Transverse colon (tissue), 4 donors: ENCODE measurements at regions not wholly inside any gene's neighbourhood (a gene's known extent, or its start where the extent isn't known, plus 50 kb on each side); places are given as distances from the start of the nearest gene placed in this dataset.

Experiments
- DNase-seq: peaks from one replicate; pipeline ENCODE4 v3.0.0-alpha.2; 2019
- H3K27ac ChIP-seq, 4 donors: fragments of 200-600 bp; sonication (generic); 2 replicates each; pipeline ENCODE4 v1.5.1; 2016 to 2018; ENCODE audit warnings: inconsistent platforms in 4 of 4
- H3K27me3 ChIP-seq: fragments of 200-600 bp; sonication (generic); 2 replicates; pipeline ENCODE4 v1.5.1; 2017; ENCODE audit warnings: inconsistent platforms
- H3K36me3 ChIP-seq, 4 donors: fragments of 200-600 bp; sonication (generic); 2 replicates each; pipeline ENCODE4 v1.5.1; 2017 to 2019; ENCODE audit warnings: inconsistent platforms in 4 of 4
- H3K4me1 ChIP-seq, 4 donors: fragments of 200-600 bp; sonication (generic); 2 replicates each; pipeline ENCODE4 v1.5.1; 2017 to 2020; ENCODE audit warnings: inconsistent platforms in 4 of 4
- H3K4me3 ChIP-seq, 4 donors: fragments of 200-600 bp; sonication (generic); 1 replicate in 1 of 4; 2 replicates in 3 of 4; pipeline versions ENCODE4 v1.5.1 to v1.6.1; 2017 to 2019; ENCODE audit warnings: inconsistent platforms in 4 of 4
- H3K9me3 ChIP-seq, 2 donors: fragments of 200-600 bp; sonication (generic); 2 replicates each; pipeline ENCODE4 v1.5.1; 2017 to 2019; ENCODE audit warnings: inconsistent platforms in 2 of 2
- CTCF ChIP-seq, 5 experiments: fragments of 200-600 bp in 3 of 5; fragments of 450-650 bp in 2 of 5; sonication (generic) in 3 of 5; IDR thresholded peaks; 1 replicate in 2 of 5; 2 replicates in 3 of 5; pipeline ENCODE4 v1.5.1; 2016 to 2017; ENCODE audit warnings: antibody characterized with exemption in 5 of 5, inconsistent platforms in 3 of 5, mild to moderate bottlenecking in 2 of 5, moderate library complexity in 1 of 5
- EP300 ChIP-seq: sonication (generic); formaldehyde crosslinking; IDR thresholded peaks from one replicate; pipeline ENCODE4 v1.6.1; 2017; ENCODE audit warnings: antibody characterized with exemption, low read depth
- POLR2A ChIP-seq: fragments of 450-650 bp; IDR thresholded peaks from one replicate; pipeline ENCODE4 v1.6.1; 2016; ENCODE audit warnings: antibody characterized with exemption, mild to moderate bottlenecking, moderate library complexity
- POLR2AphosphoS5 ChIP-seq, 3 donors: sonication (generic); formaldehyde crosslinking; IDR thresholded peaks; one replicate each; pipeline ENCODE4 v1.6.1; 2016; ENCODE audit warnings: antibody characterized with exemption in 3 of 3
- WGBS, 2 donors: methylation state at CpG; one replicate each; pipeline ENCODE4 v1.1.5; 2018; ENCODE audit warnings: low coverage in 1 of 2; 5-methylcytosine and 5-hydroxymethylcytosine counted together
- in situ Hi-C, 4 donors: fragments of 200-750 bp; cut with MboI; loops; one replicate each; pipeline versions ENCODE4 v1.15.0 to v1.15.1; 2017; ENCODE audit warnings: low sequenced_read_pairs in 3 of 4, low pct_ligation_motif_present in 1 of 4, low pct_unique_long_range_greater_than_20kb in 1 of 4
- intact Hi-C: fragments of 100-400 bp; cut with DNase I; formaldehyde crosslinking; loops from one replicate; pipeline ENCODE4 v1.15.1; 2023; ENCODE audit warnings: low total_unique reads

- Histone ChIP-seq H3K4me3 (no peak overlapping the region), H3K27ac (no peak overlapping the region), H3K4me1 (no peaks in the 10 kb centered on the region), H3K27me3 (no peaks in the 10 kb centered on the region), H3K9me3 (peaks cover 0 to 2% of the 10 kb centered on the region in 2 donors), H3K36me3 (no peaks in the 10 kb centered on the region)
- intact Hi-C loops: no loop called here
- no peak for DNase-seq
- TF ChIP-seq POLR2AphosphoS5 (IDR thresholded peaks at IDR 0.05) (no peak), POLR2A (no peak), CTCF (IDR thresholded peaks at IDR 0.05) (no peak), EP300 (no peak)
- WGBS, 2 donors: 61 to 85% methylated on average over 2 of the region's 2 CpGs
- in situ Hi-C loops: no loop called here
These were observed 447.2 kb downstream of the KIF2B start for GRCh38 chr17:54269881-54270280.

- no peak for DNase-seq
- intact Hi-C loops (no loop called here), in situ Hi-C loops (no loop called here)
- TF ChIP-seq POLR2AphosphoS5 (IDR thresholded peaks at IDR 0.05) (no peak), POLR2A (no peak), CTCF (IDR thresholded peaks at IDR 0.05) (no peak), EP300 (no peak)
- no peak overlapping the region for H3K4me3 ChIP-seq
- WGBS, 2 donors: 63 to 92% methylated on average over 1 to 2 of the region's 2 CpGs
- no peaks in the 10 kb centered on the region for H3K36me3 ChIP-seq
- no peaks in the 10 kb centered on the region for H3K4me1 ChIP-seq
- peaks cover 0 to 3% of the 10 kb centered on the region in 2 donors for H3K9me3 ChIP-seq
- H3K27me3 ChIP-seq: no peaks in the 10 kb centered on the region
- H3K27ac ChIP-seq: no peak overlapping the region
These were observed 447.8 kb downstream of the KIF2B start for GRCh38 chr17:54270499-54270898.

- no peak for TF ChIP-seq POLR2A
- no peak for TF ChIP-seq POLR2AphosphoS5 (IDR thresholded peaks at IDR 0.05)
- no peak for TF ChIP-seq EP300
- no peak for TF ChIP-seq CTCF (IDR thresholded peaks at IDR 0.05)
- in situ Hi-C loops (loop anchor here in 1 of 4 donors (25.0 kb wide), 1 partner anchor 284 kb away; no protein-coding TSS in a partner anchor), intact Hi-C loops (no loop called here)
- Histone ChIP-seq H3K4me1 (no peaks in the 10 kb centered on the region), H3K9me3 (peaks cover 0 to 3% of the 10 kb centered on the region in 2 donors), H3K36me3 (no peaks in the 10 kb centered on the region), H3K4me3 (no peak overlapping the region), H3K27ac (no peak overlapping the region), H3K27me3 (no peaks in the 10 kb centered on the region)
- no peak for DNase-seq
These were observed 455.1 kb downstream of the KIF2B start for GRCh38 chr17:54277868-54278267.

GRCh38 chr17:54280741-54281140 lies 458.0 kb downstream of the KIF2B start:
- no peaks in the 10 kb centered on the region for H3K27me3 ChIP-seq
- no peak for TF ChIP-seq EP300
- TF ChIP-seq CTCF (IDR thresholded peaks at IDR 0.05): no peak
- TF ChIP-seq POLR2AphosphoS5 (IDR thresholded peaks at IDR 0.05): no peak
- no peak for TF ChIP-seq POLR2A
- no peaks in the 10 kb centered on the region for H3K4me1 ChIP-seq
- H3K27ac ChIP-seq: no peak overlapping the region
- DNase-seq: no peak
- WGBS, 2 donors: 54 to 64% methylated on average over 3 of the region's 3 CpGs
- H3K4me3 ChIP-seq: no peak overlapping the region
- H3K9me3 ChIP-seq: no peaks in the 10 kb centered on the region
- H3K36me3 ChIP-seq: no peaks in the 10 kb centered on the region
- intact Hi-C loops: no loop called here
- in situ Hi-C loops: loop anchor here in 1 of 4 donors (25.0 kb wide), 1 partner anchor 282 kb away; no protein-coding TSS in a partner anchor
